ENCODE measurements at regions not wholly inside any gene's neighbourhood (a gene's known extent, or its start where the extent isn't known, plus 50 kb on each side); places are given as distances from the start of the nearest gene placed in this dataset.

DNA sequence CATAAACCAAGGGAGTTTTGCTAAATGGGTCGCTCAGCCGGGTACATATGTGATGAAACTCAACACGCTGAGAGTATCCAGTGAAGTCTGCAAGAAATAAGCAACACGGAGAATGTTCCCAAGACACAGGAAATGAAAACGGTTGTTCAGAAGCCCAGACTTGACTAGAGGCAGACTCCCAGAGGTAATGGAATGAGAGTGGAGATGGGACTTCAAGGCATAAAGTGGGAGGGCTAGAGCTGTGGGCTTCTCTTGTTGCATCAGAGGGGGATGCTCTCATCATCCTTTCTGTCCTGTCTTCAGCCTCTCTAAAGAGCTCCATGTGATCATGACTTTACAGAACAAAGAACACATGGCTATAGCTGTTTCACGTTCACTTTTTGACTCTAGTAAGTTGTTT is 88.3 kb downstream of the BAMBI start:
- DNase-seq (ENCODE audit: low read depth, low spot score) (no peak), ATAC-seq (no peak), FAIRE-seq (no peak)
- CTCF ChIA-PET, result no interaction called here
- Histone ChIP-seq H3K79me2 (ENCODE audit: control insufficient read depth, insufficient read depth, low read length) (no peaks in the 10 kb centered on the region), H3K4me3 (no peak overlapping the region), H4K20me1 (ENCODE audit: control insufficient read depth, insufficient read depth) (no peaks in the 10 kb centered on the region), H3K27ac (ENCODE audit: control insufficient read depth, insufficient read depth) (no peak overlapping the region), H3K36me3 (ENCODE audit: control insufficient read depth in 2 of 2, insufficient read depth in 2 of 2, low read length in 1 of 2) (no peaks in the 10 kb centered on the region), H3K9ac (ENCODE audit: control insufficient read depth, insufficient read depth, low read length) (no peak overlapping the region), H3K27me3 (replicated peaks in 1 of 2; ENCODE audit: control insufficient read depth in 2 of 2, insufficient read depth in 2 of 2, low read length in 1 of 2) (no peaks in the 10 kb centered on the region), H3K4me1 (ENCODE audit: control insufficient read depth, insufficient read depth, low read length) (no peaks in the 10 kb centered on the region), H2AFZ (ENCODE audit: control insufficient read depth, low read depth, low read length) (no peak overlapping the region), H3K4me2 (ENCODE audit: control insufficient read depth, insufficient read depth) (no peak overlapping the region), H3K9me3 (replicated peaks; ENCODE audit: control insufficient read depth, insufficient read depth, low read length) (no peaks in the 10 kb centered on the region)
- BruUV-seq (replicated peaks), result no TSS peak
- in situ Hi-C loops (cut with MboI), result no loop called here
- intact Hi-C loops (cut with micrococcal nuclease; ENCODE audit: unreplicated experiment), result no loop called here
- POLR2A ChIA-PET, result no interaction called here
- WGBS (ENCODE audit: insufficient coverage, insufficient replicate concordance, low lambda C conversion rate, missing lambda C conversion rate), result 18% methylated on average over 6 of the region's 6 CpGs
- TF ChIP-seq NFIC (IDR thresholded peaks at IDR 0.05; ENCODE audit: low read depth, low read length) (no peak), LARP7 (IDR thresholded peaks at IDR 0.05) (no peak), STAT3 (IDR thresholded peaks at IDR 0.05; ENCODE audit: low read depth, low read length) (no peak)
- RAD21 ChIA-PET (ENCODE audit: unreplicated experiment), result no interaction called here
- SMC1A ChIA-PET (ENCODE audit: uncharacterized antibody, unreplicated experiment), result no interaction called here

DNA sequence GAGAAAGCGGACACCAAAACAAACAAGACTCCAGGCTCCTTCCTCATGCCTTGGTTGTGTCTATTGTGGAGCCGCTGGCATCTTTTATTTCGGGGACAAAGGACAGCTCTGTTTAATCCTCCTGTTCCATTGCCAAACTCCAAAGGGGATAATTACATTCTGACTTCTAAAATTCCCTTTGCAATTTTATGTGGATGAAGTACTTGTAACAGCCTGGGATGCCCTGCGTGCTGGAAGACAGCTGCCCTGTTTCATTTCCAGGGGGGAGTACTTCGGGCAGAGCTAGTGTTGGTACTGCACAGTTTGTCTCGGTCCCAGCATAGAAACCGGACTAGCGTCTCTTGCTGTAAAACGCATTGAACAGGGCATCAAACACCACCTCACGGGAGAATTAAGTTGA is 90.9 kb downstream of the BAMBI start:
- POLR2A ChIA-PET, result no interaction called here
- TF ChIP-seq CREB1 (IDR thresholded peaks at IDR 0.05; ENCODE audit: low read depth), result no peak
- no peak for TF ChIP-seq NFYB (IDR thresholded peaks at IDR 0.05; ENCODE audit: insufficient read depth, low read depth, low read length)
- TF ChIP-seq, protein P1, sequence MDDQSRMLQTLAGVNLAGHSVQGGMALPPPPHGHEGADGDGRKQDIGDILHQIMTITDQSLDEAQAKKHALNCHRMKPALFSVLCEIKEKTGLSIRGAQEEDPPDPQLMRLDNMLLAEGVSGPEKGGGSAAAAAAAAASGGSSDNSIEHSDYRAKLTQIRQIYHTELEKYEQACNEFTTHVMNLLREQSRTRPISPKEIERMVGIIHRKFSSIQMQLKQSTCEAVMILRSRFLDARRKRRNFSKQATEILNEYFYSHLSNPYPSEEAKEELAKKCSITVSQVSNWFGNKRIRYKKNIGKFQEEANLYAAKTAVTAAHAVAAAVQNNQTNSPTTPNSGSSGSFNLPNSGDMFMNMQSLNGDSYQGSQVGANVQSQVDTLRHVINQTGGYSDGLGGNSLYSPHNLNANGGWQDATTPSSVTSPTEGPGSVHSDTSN (IDR thresholded peaks at IDR 0.05; ENCODE audit: insufficient replicate concordance, low read depth, low read length), result no peak
- TF ChIP-seq RUNX3 (IDR thresholded peaks at IDR 0.05; ENCODE audit: low read length), result no peak
- no peak for TF ChIP-seq FOXK2 (IDR thresholded peaks at IDR 0.05)
- TF ChIP-seq, protein P2, sequence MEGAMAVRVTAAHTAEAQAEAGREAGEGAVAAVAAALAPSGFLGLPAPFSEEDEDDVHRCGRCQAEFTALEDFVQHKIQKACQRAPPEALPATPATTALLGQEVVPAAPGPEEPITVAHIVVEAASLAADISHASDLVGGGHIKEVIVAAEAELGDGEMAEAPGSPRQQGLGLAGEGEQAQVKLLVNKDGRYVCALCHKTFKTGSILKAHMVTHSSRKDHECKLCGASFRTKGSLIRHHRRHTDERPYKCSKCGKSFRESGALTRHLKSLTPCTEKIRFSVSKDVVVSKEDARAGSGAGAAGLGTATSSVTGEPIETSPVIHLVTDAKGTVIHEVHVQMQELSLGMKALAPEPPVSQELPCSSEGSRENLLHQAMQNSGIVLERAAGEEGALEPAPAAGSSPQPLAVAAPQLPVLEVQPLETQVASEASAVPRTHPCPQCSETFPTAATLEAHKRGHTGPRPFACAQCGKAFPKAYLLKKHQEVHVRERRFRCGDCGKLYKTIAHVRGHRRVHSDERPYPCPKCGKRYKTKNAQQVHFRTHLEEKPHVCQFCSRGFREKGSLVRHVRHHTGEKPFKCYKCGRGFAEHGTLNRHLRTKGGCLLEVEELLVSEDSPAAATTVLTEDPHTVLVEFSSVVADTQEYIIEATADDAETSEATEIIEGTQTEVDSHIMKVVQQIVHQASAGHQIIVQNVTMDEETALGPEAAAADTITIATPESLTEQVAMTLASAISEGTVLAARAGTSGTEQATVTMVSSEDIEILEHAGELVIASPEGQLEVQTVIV (IDR thresholded peaks at IDR 0.05; ENCODE audit: borderline replicate concordance, partially characterized antibody), result no peak
- TF ChIP-seq, protein P3, sequence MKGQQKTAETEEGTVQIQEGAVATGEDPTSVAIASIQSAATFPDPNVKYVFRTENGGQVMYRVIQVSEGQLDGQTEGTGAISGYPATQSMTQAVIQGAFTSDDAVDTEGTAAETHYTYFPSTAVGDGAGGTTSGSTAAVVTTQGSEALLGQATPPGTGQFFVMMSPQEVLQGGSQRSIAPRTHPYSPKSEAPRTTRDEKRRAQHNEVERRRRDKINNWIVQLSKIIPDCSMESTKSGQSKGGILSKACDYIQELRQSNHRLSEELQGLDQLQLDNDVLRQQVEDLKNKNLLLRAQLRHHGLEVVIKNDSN (IDR thresholded peaks at IDR 0.05; ENCODE audit: borderline replicate concordance, extremely low read length, insufficient read depth, low read depth, low read length), result no peak
- no peak for TF ChIP-seq NRF1 (conservative IDR thresholded peaks at IDR 0.05; ENCODE audit: low read depth, low read length)
- no peak for TF ChIP-seq BMI1 (IDR thresholded peaks at IDR 0.05; ENCODE audit: borderline replicate concordance)
- TF ChIP-seq, protein P4, sequence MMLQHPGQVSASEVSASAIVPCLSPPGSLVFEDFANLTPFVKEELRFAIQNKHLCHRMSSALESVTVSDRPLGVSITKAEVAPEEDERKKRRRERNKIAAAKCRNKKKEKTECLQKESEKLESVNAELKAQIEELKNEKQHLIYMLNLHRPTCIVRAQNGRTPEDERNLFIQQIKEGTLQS (IDR thresholded peaks at IDR 0.05; ENCODE audit: borderline replicate concordance, extremely low read depth, low read depth, low read length), result no peak

More for the DNA sequence above, 90.9 kb downstream of the BAMBI start:
- Histone ChIP-seq H3K27me3 (replicated peaks in 1 of 2; ENCODE audit: control insufficient read depth in 2 of 2, insufficient read depth in 2 of 2, low read length in 1 of 2) (no peaks in the 10 kb centered on the region), H3K9ac (ENCODE audit: control insufficient read depth, insufficient read depth, low read length) (no peak overlapping the region), H3K79me2 (ENCODE audit: control insufficient read depth, insufficient read depth, low read length) (no peaks in the 10 kb centered on the region), H3K4me2 (ENCODE audit: control insufficient read depth, insufficient read depth) (no peak overlapping the region), H2AFZ (ENCODE audit: control insufficient read depth, low read depth, low read length) (no peak overlapping the region), H3K4me1 (ENCODE audit: control insufficient read depth, insufficient read depth, low read length) (no peaks in the 10 kb centered on the region), H3K36me3 (ENCODE audit: control insufficient read depth in 2 of 2, insufficient read depth in 2 of 2, low read length in 1 of 2) (no peaks in the 10 kb centered on the region), H3K9me3 (replicated peaks; ENCODE audit: control insufficient read depth, insufficient read depth, low read length) (no peaks in the 10 kb centered on the region), H3K4me3 (no peak overlapping the region), H3K27ac (ENCODE audit: control insufficient read depth, insufficient read depth) (no peak overlapping the region), H4K20me1 (ENCODE audit: control insufficient read depth, insufficient read depth) (no peaks in the 10 kb centered on the region)
- ChIA-PET RAD21 (ENCODE audit: unreplicated experiment) (no interaction called here), SMC1A (ENCODE audit: uncharacterized antibody, unreplicated experiment) (no interaction called here), CTCF (no interaction called here)
- WGBS (ENCODE audit: insufficient coverage, insufficient replicate concordance, low lambda C conversion rate, missing lambda C conversion rate), result 38% methylated on average over 10 of the region's 10 CpGs
- FAIRE-seq (no peak), ATAC-seq (no peak), DNase-seq (ENCODE audit: low read depth, low spot score) (no peak)
- in situ Hi-C loops (cut with MboI), result no loop called here
- intact Hi-C loops (cut with micrococcal nuclease; ENCODE audit: unreplicated experiment), result no loop called here
- no TSS peak for BruUV-seq (replicated peaks)

Measured in GM12878 (cell line).